ENCODE measurements at regions not wholly inside any gene's neighbourhood (a gene's known extent, or its start where the extent isn't known, plus 50 kb on each side); places are given as distances from the start of the nearest gene placed in this dataset.
"Not testable (repeated sequence)": the region's sequence is repeated elsewhere in the genome, so short reads cannot be mapped to it uniquely, and the experiment has no call there.

- H3K4me3 ChIP-seq, result no peak overlapping the region
- peaks cover 15% of the 10 kb centered on the region for H3K4me1 ChIP-seq
- no peaks in the 10 kb centered on the region for H3K27me3 ChIP-seq
- intact Hi-C loops (cut with DNase I), result no loop called here
- DNase-seq (ENCODE audit: extremely low spot score in 2 of 2), result no peak
- H3K36me3 ChIP-seq, result no peaks in the 10 kb centered on the region
- TF ChIP-seq POLR2AphosphoS5 (IDR thresholded peaks at IDR 0.05; ENCODE audit: insufficient read depth in 1 of 2, low read depth in 1 of 2) (no peak), CTCF (IDR thresholded peaks at IDR 0.05) (no peak), POLR2A (IDR thresholded peaks at IDR 0.05) (no peak)
- H3K9me3 ChIP-seq, result no peaks in the 10 kb centered on the region
- no peak overlapping the region for H3K27ac ChIP-seq
These were observed 308.3 kb downstream of the FOXL1 start for GRCh38 chr16:86886651-86887050.

- Histone ChIP-seq H3K27ac (no peak overlapping the region), H3K4me1 (peaks cover 7% of the 10 kb centered on the region), H3K4me3 (no peak overlapping the region), H3K27me3 (no peaks in the 10 kb centered on the region), H3K36me3 (no peaks in the 10 kb centered on the region), H3K9me3 (no peaks in the 10 kb centered on the region)
- no peak for DNase-seq (ENCODE audit: extremely low spot score in 2 of 2)
- intact Hi-C loops (cut with DNase I), result no loop called here
- TF ChIP-seq CTCF (IDR thresholded peaks at IDR 0.05) (no peak), POLR2A (IDR thresholded peaks at IDR 0.05) (no peak), POLR2AphosphoS5 (IDR thresholded peaks at IDR 0.05; ENCODE audit: insufficient read depth in 1 of 2, low read depth in 1 of 2) (no peak)
These were observed 309.1 kb downstream of the FOXL1 start for GRCh38 chr16:86887416-86887815.

GRCh38 chr16:86888231-86889053 is 310.1 kb downstream of the FOXL1 start:
- no peaks in the 10 kb centered on the region for H3K9me3 ChIP-seq
- H3K27me3 ChIP-seq, result no peaks in the 10 kb centered on the region
- no peak for DNase-seq (ENCODE audit: extremely low spot score in 2 of 2)
- no peaks in the 10 kb centered on the region for H3K36me3 ChIP-seq
- intact Hi-C loops (cut with DNase I), result no loop called here
- no peak overlapping the region for H3K27ac ChIP-seq
- TF ChIP-seq POLR2A (IDR thresholded peaks at IDR 0.05), result no peak
- TF ChIP-seq CTCF (IDR thresholded peaks at IDR 0.05), result no peak
- no peak for TF ChIP-seq POLR2AphosphoS5 (IDR thresholded peaks at IDR 0.05; ENCODE audit: insufficient read depth in 1 of 2, low read depth in 1 of 2)
- no peaks in the 10 kb centered on the region for H3K4me1 ChIP-seq
- no peak overlapping the region for H3K4me3 ChIP-seq

GRCh38 chr16:86889054-86889366 is 310.7 kb downstream of the FOXL1 start:
- H3K36me3 ChIP-seq; H3K27ac ChIP-seq; DNase-seq (ENCODE audit: extremely low spot score in 2 of 2); H3K4me3 ChIP-seq; H3K27me3 ChIP-seq; H3K9me3 ChIP-seq; intact Hi-C loops (cut with DNase I); H3K4me1 ChIP-seq: not testable (repeated sequence)

- DNase-seq (ENCODE audit: extremely low spot score in 2 of 2), result no peak
- Histone ChIP-seq H3K9me3 (no peaks in the 10 kb centered on the region), H3K27ac (no peak overlapping the region), H3K4me3 (no peak overlapping the region), H3K27me3 (no peaks in the 10 kb centered on the region), H3K36me3 (no peaks in the 10 kb centered on the region), H3K4me1 (no peaks in the 10 kb centered on the region)
- TF ChIP-seq CTCF (IDR thresholded peaks at IDR 0.05), result no peak
- TF ChIP-seq POLR2AphosphoS5 (IDR thresholded peaks at IDR 0.05; ENCODE audit: insufficient read depth in 1 of 2, low read depth in 1 of 2), result no peak
- intact Hi-C loops (cut with DNase I), result no loop called here
These were observed 311.6 kb downstream of the FOXL1 start for GRCh38 chr16:86889974-86890373.

Data from vagina (tissue), 2 donors.